CD14-positive monocyte (primary cell): ENCODE measurements at regions not wholly inside any gene's neighbourhood (a gene's known extent, or its start where the extent isn't known, plus 50 kb on each side); places are given as distances from the start of the nearest gene placed in this dataset.

ENCODE experiments used
- DNase-seq, 3 donors: peaks; one replicate each; pipeline ENCODE4 v3.0.0-alpha.2; 2011 to 2022
- H2AFZ ChIP-seq: 2 replicates; pipeline ENCODE4 v1.6.0; 2012; ENCODE audit warnings: mild to moderate bottlenecking, low read depth, low read length, inconsistent platforms; ENCODE audit not compliant: insufficient read depth, poor library complexity, severe bottlenecking
- H3K27ac ChIP-seq, 2 donors: 1 replicate in 1 of 2; 2 replicates in 1 of 2; pipeline ENCODE4 v1.5.1; 2012 to 2013; ENCODE audit warnings: low read length in 2 of 2, control low read depth in 1 of 2, inconsistent platforms in 1 of 2, low read depth in 1 of 2, mild to moderate bottlenecking in 1 of 2
- H3K27me3 ChIP-seq, 2 donors: one replicate each; pipeline versions ENCODE4 v1.6.0 to v1.6.1; 2011 to 2013; ENCODE audit warnings: low read length in 2 of 2; ENCODE audit not compliant: control insufficient read depth in 2 of 2, insufficient read depth in 2 of 2
- H3K36me3 ChIP-seq, 2 donors: replicated peaks in 1 of 2; 1 replicate in 1 of 2; 2 replicates in 1 of 2; pipeline versions ENCODE4 v1.5.1 to v1.6.1; 2012 to 2013; ENCODE audit warnings: low read length in 2 of 2, control low read depth in 1 of 2, inconsistent platforms in 1 of 2, mild to moderate bottlenecking in 1 of 2; ENCODE audit not compliant: insufficient read depth in 2 of 2, control insufficient read depth in 1 of 2
- H3K4me1 ChIP-seq, 2 donors: 1 replicate in 1 of 2; 2 replicates in 1 of 2; pipeline versions ENCODE4 v1.5.1 to v1.6.1; 2012 to 2013; ENCODE audit warnings: low read length in 2 of 2, control low read depth in 1 of 2, inconsistent platforms in 1 of 2, mild to moderate bottlenecking in 1 of 2, moderate library complexity in 1 of 2; ENCODE audit not compliant: insufficient read depth in 2 of 2, control insufficient read depth in 1 of 2
- H3K4me2 ChIP-seq: replicated peaks from 2 replicates; pipeline ENCODE3; 2012; ENCODE audit warnings: low read length, moderate library complexity, mild to moderate bottlenecking; ENCODE audit not compliant: poor library complexity, severe bottlenecking; ENCODE audit errors: extremely low read depth
- H3K4me3 ChIP-seq, 3 experiments: fragments of 200-600 bp in 1 of 3; sonication (generic) in 1 of 3; replicated peaks in 1 of 3; 1 replicate in 2 of 3; 2 replicates in 1 of 3; pipeline ENCODE4 v1.5.1; 2011 to 2013; ENCODE audit warnings: low read length in 3 of 3, mild to moderate bottlenecking in 3 of 3, control low read depth in 2 of 3, low read depth in 2 of 3, inconsistent platforms in 1 of 3, moderate library complexity in 1 of 3
- H3K79me2 ChIP-seq: 2 replicates; pipeline ENCODE4 v1.6.0; 2012; ENCODE audit warnings: mild to moderate bottlenecking, control low read depth, inconsistent platforms, low read length, moderate library complexity; ENCODE audit not compliant: insufficient read depth
- H3K9ac ChIP-seq: 2 replicates; pipeline ENCODE4 v1.6.0; 2017; ENCODE audit warnings: low read length, mild to moderate bottlenecking; ENCODE audit not compliant: insufficient read depth, poor library complexity, severe bottlenecking
- H3K9me3 ChIP-seq, 2 donors: replicated peaks in 1 of 2; 1 replicate in 1 of 2; 2 replicates in 1 of 2; pipeline versions ENCODE4 v1.5.1 to v1.6.1; 2012 to 2013; ENCODE audit warnings: low read length in 2 of 2, control low read depth in 1 of 2; ENCODE audit not compliant: control insufficient read depth in 1 of 2, insufficient read depth in 1 of 2
- H4K20me1 ChIP-seq: 2 replicates; pipeline ENCODE4 v1.6.0; 2012; ENCODE audit warnings: mild to moderate bottlenecking, low read length, control low read depth, moderate library complexity; ENCODE audit not compliant: insufficient read depth
- H3K27ac Mint-ChIP-seq, 7 donors: one replicate each; pipeline ENCODE4 v1.8.0; 2020; ENCODE audit warnings: mild to moderate bottlenecking in 7 of 7, mixed read lengths in 7 of 7, moderate library complexity in 6 of 7, inconsistent platforms in 2 of 7
- H3K27me3 Mint-ChIP-seq, 3 donors: one replicate each; pipeline ENCODE4 v1.8.0; 2021 to 2022; ENCODE audit warnings: low read depth in 3 of 3, mild to moderate bottlenecking in 3 of 3, mixed read lengths in 3 of 3, moderate library complexity in 3 of 3, inconsistent platforms in 1 of 3
- H3K36me3 Mint-ChIP-seq, 2 donors: one replicate each; pipeline ENCODE4 v1.8.0; 2020; ENCODE audit warnings: mixed read lengths in 2 of 2, inconsistent platforms in 1 of 2, mild to moderate bottlenecking in 1 of 2
- H3K4me1 Mint-ChIP-seq: one replicate; pipeline ENCODE4 v1.8.0; 2020; ENCODE audit warnings: mild to moderate bottlenecking, mixed read lengths
- H3K4me3 Mint-ChIP-seq, 2 donors: one replicate each; pipeline ENCODE4 v1.8.0; 2020; ENCODE audit warnings: mild to moderate bottlenecking in 2 of 2, mixed read lengths in 2 of 2, moderate library complexity in 1 of 2
- H3K9me3 Mint-ChIP-seq, 7 donors: one replicate each; pipeline ENCODE4 v1.8.0; 2020 to 2022; ENCODE audit warnings: mixed read lengths in 7 of 7, mild to moderate bottlenecking in 6 of 7, moderate library complexity in 6 of 7, inconsistent platforms in 2 of 7
- WGBS: methylation state at CpG from one replicate; pipeline ENCODE4 v1.1.5; 2013; ENCODE audit warnings: missing lambda C conversion rate; ENCODE audit not compliant: insufficient coverage; 5-methylcytosine and 5-hydroxymethylcytosine counted together
- intact Hi-C, 2 donors: fragments of 100-400 bp; cut with micrococcal nuclease; formaldehyde crosslinking; loops; one replicate each; pipeline versions ENCODE4 v1.15.0 to v1.15.1; 2023
- TF ChIP-seq, protein P1 (sequence below): fragments of 200-600 bp; IDR thresholded peaks from one replicate; pipeline ENCODE4 v1.8.0; 2022; ENCODE audit warnings: antibody characterized with exemption, mild to moderate bottlenecking

DNA sequence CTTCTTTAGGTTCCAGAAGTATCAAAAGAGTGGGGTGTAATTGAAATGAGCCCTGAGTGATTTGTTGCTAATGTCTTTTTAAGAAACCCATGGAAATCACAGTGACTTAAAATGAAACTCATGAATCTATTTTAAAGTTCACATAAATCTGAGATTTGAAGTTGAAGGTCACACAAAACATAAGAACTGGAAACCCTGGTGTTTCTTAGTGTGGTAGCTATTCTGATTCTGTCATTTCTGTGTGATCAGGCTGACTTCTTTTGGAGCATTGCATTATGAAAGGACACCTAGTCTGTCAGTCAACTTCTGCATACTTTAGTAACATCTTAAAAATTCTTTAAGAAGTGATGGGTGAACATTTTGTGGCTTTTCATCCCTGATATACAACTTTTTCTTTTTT, 448.8 kb downstream of the TLE4 start:
- TF ChIP-seq, protein P1, sequence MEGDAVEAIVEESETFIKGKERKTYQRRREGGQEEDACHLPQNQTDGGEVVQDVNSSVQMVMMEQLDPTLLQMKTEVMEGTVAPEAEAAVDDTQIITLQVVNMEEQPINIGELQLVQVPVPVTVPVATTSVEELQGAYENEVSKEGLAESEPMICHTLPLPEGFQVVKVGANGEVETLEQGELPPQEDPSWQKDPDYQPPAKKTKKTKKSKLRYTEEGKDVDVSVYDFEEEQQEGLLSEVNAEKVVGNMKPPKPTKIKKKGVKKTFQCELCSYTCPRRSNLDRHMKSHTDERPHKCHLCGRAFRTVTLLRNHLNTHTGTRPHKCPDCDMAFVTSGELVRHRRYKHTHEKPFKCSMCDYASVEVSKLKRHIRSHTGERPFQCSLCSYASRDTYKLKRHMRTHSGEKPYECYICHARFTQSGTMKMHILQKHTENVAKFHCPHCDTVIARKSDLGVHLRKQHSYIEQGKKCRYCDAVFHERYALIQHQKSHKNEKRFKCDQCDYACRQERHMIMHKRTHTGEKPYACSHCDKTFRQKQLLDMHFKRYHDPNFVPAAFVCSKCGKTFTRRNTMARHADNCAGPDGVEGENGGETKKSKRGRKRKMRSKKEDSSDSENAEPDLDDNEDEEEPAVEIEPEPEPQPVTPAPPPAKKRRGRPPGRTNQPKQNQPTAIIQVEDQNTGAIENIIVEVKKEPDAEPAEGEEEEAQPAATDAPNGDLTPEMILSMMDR: no peak
- H3K4me3 ChIP-seq: no peak overlapping the region

DNA sequence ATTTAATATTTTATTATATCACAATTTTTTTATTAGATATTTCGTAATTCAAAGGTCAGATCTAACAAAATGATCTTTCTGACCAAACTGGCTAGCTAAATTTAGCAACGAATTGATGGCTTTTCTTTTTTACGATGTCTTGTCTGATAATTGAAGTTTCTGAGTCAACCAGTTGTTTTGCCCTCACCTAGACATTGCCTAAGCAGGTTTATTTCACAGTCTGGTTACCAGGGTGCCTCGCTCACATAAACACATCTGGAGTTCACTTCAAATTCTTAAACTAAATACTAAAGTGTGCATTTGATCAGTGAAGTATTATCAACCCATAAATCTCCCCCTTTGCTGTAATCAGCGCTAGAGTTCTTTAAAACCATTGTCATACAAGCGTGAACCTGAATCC, 448.3 kb downstream of the TLE4 start:
- H3K9ac ChIP-seq: no peak overlapping the region
- no peak overlapping the region for H3K27ac ChIP-seq
- no peak overlapping the region for H3K4me2 ChIP-seq
- no peak overlapping the region for H2AFZ ChIP-seq
- Mint-ChIP-seq H3K36me3 (no peaks in the 10 kb centered on the region), H3K9me3 (peaks cover 0 to 7% (median 3%) of the 10 kb centered on the region in 7 donors), H3K27me3 (peaks cover 0 to 2% (median 0%) of the 10 kb centered on the region in 3 donors), H3K27ac (no peak overlapping the region), H3K4me1 (no peaks in the 10 kb centered on the region), H3K4me3 (no peak overlapping the region)
- no peaks in the 10 kb centered on the region for H3K4me1 ChIP-seq
- WGBS: no CpG with 5 or more reads among the region's 6 CpGs
- H4K20me1 ChIP-seq: no peaks in the 10 kb centered on the region
- H3K79me2 ChIP-seq: no peaks in the 10 kb centered on the region
- DNase-seq: no peak
- TF ChIP-seq, protein P1: no peak
- intact Hi-C loops: no loop called here
- H3K27me3 ChIP-seq: no peaks in the 10 kb centered on the region
- peaks cover 4 to 5% of the 10 kb centered on the region in 2 donors for H3K9me3 ChIP-seq
- no peaks in the 10 kb centered on the region for H3K36me3 ChIP-seq
- H3K4me3 ChIP-seq: no peak overlapping the region

More for the DNA sequence above, 448.8 kb downstream of the TLE4 start:
- Histone ChIP-seq H3K4me1 (no peaks in the 10 kb centered on the region), H3K79me2 (no peaks in the 10 kb centered on the region), H3K9me3 (peaks cover 1 to 4% of the 10 kb centered on the region in 2 donors), H3K4me2 (no peak overlapping the region), H2AFZ (no peak overlapping the region), H4K20me1 (no peaks in the 10 kb centered on the region), H3K27me3 (no peaks in the 10 kb centered on the region), H3K9ac (no peak overlapping the region), H3K27ac (no peak overlapping the region), H3K36me3 (no peaks in the 10 kb centered on the region)
- Mint-ChIP-seq H3K4me1 (no peaks in the 10 kb centered on the region), H3K9me3 (peaks cover 0 to 7% (median 3%) of the 10 kb centered on the region in 7 donors), H3K36me3 (no peaks in the 10 kb centered on the region), H3K27me3 (peaks cover 0 to 2% (median 0%) of the 10 kb centered on the region in 3 donors), H3K27ac (no peak overlapping the region), H3K4me3 (no peak overlapping the region)
- intact Hi-C loops: no loop called here
- no peak for DNase-seq
